Kidney epithelial cell (primary cell): ENCODE measurements at regions not wholly inside any gene's neighbourhood (a gene's known extent, or its start where the extent isn't known, plus 50 kb on each side); places are given as distances from the start of the nearest gene placed in this dataset.

Experiments
- DNase-seq: peaks from one replicate; pipeline ENCODE4 v3.0.0-alpha.2; 2010; ENCODE audit warnings: low read depth
- H3K27me3 ChIP-seq: 2 replicates; pipeline ENCODE4 v1.6.0; 2011; ENCODE audit warnings: low read length; ENCODE audit not compliant: control insufficient read depth, insufficient read depth
- H3K36me3 ChIP-seq: 2 replicates; pipeline ENCODE4 v1.5.1; 2011; ENCODE audit warnings: low read length; ENCODE audit not compliant: control insufficient read depth, insufficient read depth
- H3K4me3 ChIP-seq: 2 replicates; pipeline ENCODE4 v1.5.1; 2011; ENCODE audit warnings: low read depth, mild to moderate bottlenecking, control low read depth, low read length
- CTCF ChIP-seq: IDR thresholded peaks from 2 replicates; pipeline ENCODE4 v1.5.1; 2011; ENCODE audit warnings: mild to moderate bottlenecking, moderate library complexity, low read length, control low read depth, inconsistent platforms; ENCODE audit not compliant: insufficient read depth, poor library complexity, severe bottlenecking

GRCh38 chr5:29240379-29240778, 1953.1 kb upstream of the CDH6 start:
- no peak for TF ChIP-seq CTCF
- no peaks in the 10 kb centered on the region for H3K27me3 ChIP-seq

DNA sequence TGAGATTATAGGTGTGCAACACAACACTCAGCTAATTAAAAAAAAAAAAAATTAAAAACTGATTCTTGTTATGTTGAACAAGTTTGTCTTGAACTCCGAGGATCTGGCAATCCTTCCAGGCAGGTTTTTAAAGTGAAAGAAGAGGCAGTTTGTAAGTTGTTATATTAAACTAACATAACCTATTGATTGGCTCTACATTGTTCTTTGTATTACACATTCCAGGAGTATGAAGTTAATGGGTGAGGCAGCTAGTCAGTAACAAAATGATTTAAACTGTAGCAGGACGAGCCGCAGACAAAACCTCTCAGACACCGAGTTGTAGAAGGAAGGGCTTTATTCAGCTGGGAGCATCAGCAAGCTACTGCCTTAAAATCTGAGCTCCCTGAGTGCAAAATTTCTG, 1953.9 kb upstream of the CDH6 start:
- H3K4me3 ChIP-seq: no peak overlapping the region
- TF ChIP-seq CTCF: no peak
- no peak for DNase-seq
- H3K36me3 ChIP-seq: no peaks in the 10 kb centered on the region
- no peaks in the 10 kb centered on the region for H3K27me3 ChIP-seq

More at GRCh38 chr5:29240379-29240778, 1953.1 kb upstream of the CDH6 start:
- Histone ChIP-seq H3K4me3 (no peak overlapping the region), H3K36me3 (no peaks in the 10 kb centered on the region)
- DNase-seq: no peak

GRCh38 chr5:29238115-29238514, 1955.4 kb upstream of the CDH6 start:
- no peak for DNase-seq
- Histone ChIP-seq H3K27me3 (no peaks in the 10 kb centered on the region), H3K4me3 (no peak overlapping the region), H3K36me3 (no peaks in the 10 kb centered on the region)
- TF ChIP-seq CTCF: no peak

GRCh38 chr5:29231154-29231553, 1962.3 kb upstream of the CDH6 start:
- DNase-seq: no peak
- no peak for TF ChIP-seq CTCF
- H3K27me3 ChIP-seq: no peaks in the 10 kb centered on the region

GRCh38 chr5:29230591-29230990, 1962.9 kb upstream of the CDH6 start:
- TF ChIP-seq CTCF: no peak
- H3K4me3 ChIP-seq: no peak overlapping the region
- H3K36me3 ChIP-seq: no peaks in the 10 kb centered on the region
- H3K27me3 ChIP-seq: no peaks in the 10 kb centered on the region
- DNase-seq: no peak

More at GRCh38 chr5:29231154-29231553, 1962.3 kb upstream of the CDH6 start:
- Histone ChIP-seq H3K4me3 (no peak overlapping the region), H3K36me3 (no peaks in the 10 kb centered on the region)

GRCh38 chr5:29229461-29229860, 1964.0 kb upstream of the CDH6 start:
- no peak for DNase-seq
- Histone ChIP-seq H3K27me3 (no peaks in the 10 kb centered on the region), H3K36me3 (no peaks in the 10 kb centered on the region), H3K4me3 (no peak overlapping the region)
- TF ChIP-seq CTCF: no peak
